ENCODE measurements at regions not wholly inside any gene's neighbourhood (a gene's known extent, or its start where the extent isn't known, plus 50 kb on each side); places are given as distances from the start of the nearest gene placed in this dataset.

- TF ChIP-seq CTCF (conservative IDR thresholded peaks at IDR 0.05; ENCODE audit: low read length) (no peak), EZH2phosphoT487 (IDR thresholded peaks at IDR 0.05; ENCODE audit: borderline replicate concordance) (no peak)
These were observed 68.7 kb upstream of the KCNK12 start for GRCh38 chr2:47639467-47639866.

Data from Loucy (cell line).